ENCODE measurements at regions not wholly inside any gene's neighbourhood (a gene's known extent, or its start where the extent isn't known, plus 50 kb on each side); places are given as distances from the start of the nearest gene placed in this dataset.

- no peak for TF ChIP-seq POLR2A (IDR thresholded peaks at IDR 0.05)
- TF ChIP-seq, protein P1, sequence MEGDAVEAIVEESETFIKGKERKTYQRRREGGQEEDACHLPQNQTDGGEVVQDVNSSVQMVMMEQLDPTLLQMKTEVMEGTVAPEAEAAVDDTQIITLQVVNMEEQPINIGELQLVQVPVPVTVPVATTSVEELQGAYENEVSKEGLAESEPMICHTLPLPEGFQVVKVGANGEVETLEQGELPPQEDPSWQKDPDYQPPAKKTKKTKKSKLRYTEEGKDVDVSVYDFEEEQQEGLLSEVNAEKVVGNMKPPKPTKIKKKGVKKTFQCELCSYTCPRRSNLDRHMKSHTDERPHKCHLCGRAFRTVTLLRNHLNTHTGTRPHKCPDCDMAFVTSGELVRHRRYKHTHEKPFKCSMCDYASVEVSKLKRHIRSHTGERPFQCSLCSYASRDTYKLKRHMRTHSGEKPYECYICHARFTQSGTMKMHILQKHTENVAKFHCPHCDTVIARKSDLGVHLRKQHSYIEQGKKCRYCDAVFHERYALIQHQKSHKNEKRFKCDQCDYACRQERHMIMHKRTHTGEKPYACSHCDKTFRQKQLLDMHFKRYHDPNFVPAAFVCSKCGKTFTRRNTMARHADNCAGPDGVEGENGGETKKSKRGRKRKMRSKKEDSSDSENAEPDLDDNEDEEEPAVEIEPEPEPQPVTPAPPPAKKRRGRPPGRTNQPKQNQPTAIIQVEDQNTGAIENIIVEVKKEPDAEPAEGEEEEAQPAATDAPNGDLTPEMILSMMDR (IDR thresholded peaks at IDR 0.05) = no peak
These were observed 414.4 kb upstream of the NXPH2 start for GRCh38 chr2:139194546-139194945.
